ENCODE measurements at regions not wholly inside any gene's neighbourhood (a gene's known extent, or its start where the extent isn't known, plus 50 kb on each side); places are given as distances from the start of the nearest gene placed in this dataset.
"Not testable (repeated sequence)": the region's sequence is repeated elsewhere in the genome, so short reads cannot be mapped to it uniquely, and the experiment has no call there.

GRCh38 chrX:99988532-99988931 lies 421.5 kb downstream of the PCDH19 start:
- not testable (repeated sequence) for DNase-seq

- DNase-seq, result no peak
These were observed 436.4 kb downstream of the PCDH19 start for GRCh38 chrX:99973572-99974226.

GRCh38 chrX:99939883-99940232 lies 470.2 kb downstream of the PCDH19 start:
- no peak for DNase-seq

- DNase-seq, result not testable (repeated sequence)
These were observed 470.7 kb downstream of the PCDH19 start for GRCh38 chrX:99939206-99939882.

- DNase-seq, result no peak
These were observed 471.6 kb downstream of the PCDH19 start for GRCh38 chrX:99938464-99938863.

- DNase-seq, result no peak
These were observed 476.2 kb downstream of the PCDH19 start for GRCh38 chrX:99933865-99934264.

GRCh38 chrX:99914635-99915034 lies 495.4 kb downstream of the PCDH19 start:
- DNase-seq, result no peak

GRCh38 chrX:99913611-99914010 lies 496.5 kb downstream of the PCDH19 start:
- no peak for DNase-seq

- no peak for DNase-seq
These were observed 500.1 kb downstream of the PCDH19 start for GRCh38 chrX:99909946-99910345.

GRCh38 chrX:99901091-99901490 lies 509.0 kb downstream of the PCDH19 start:
- no peak for DNase-seq

- no peak for DNase-seq
These were observed 522.2 kb downstream of the PCDH19 start for GRCh38 chrX:99887918-99888317.

GRCh38 chrX:99857455-99857854 lies 552.6 kb downstream of the PCDH19 start:
- DNase-seq, result no peak

GRCh38 chrX:99833821-99834220 lies 576.3 kb downstream of the PCDH19 start:
- no peak for DNase-seq

- DNase-seq, result no peak
These were observed 589.9 kb downstream of the PCDH19 start for GRCh38 chrX:99820197-99820596.

- no peak for DNase-seq
These were observed 610.1 kb downstream of the PCDH19 start for GRCh38 chrX:99800016-99800415.

- DNase-seq, result no peak
These were observed 611.1 kb downstream of the PCDH19 start for GRCh38 chrX:99798936-99799335.

GRCh38 chrX:99795495-99795894 lies 614.6 kb downstream of the PCDH19 start:
- no peak for DNase-seq

GRCh38 chrX:99782516-99783040 lies 627.5 kb downstream of the PCDH19 start:
- no peak for DNase-seq

- DNase-seq, result no peak
These were observed 632.2 kb downstream of the PCDH19 start for GRCh38 chrX:99777912-99778311.

- DNase-seq, result no peak
These were observed 648.3 kb downstream of the PCDH19 start for GRCh38 chrX:99761731-99762130.

GRCh38 chrX:99752776-99753175 lies 657.3 kb downstream of the PCDH19 start:
- no peak for DNase-seq

- DNase-seq, result no peak
These were observed 659.4 kb downstream of the PCDH19 start for GRCh38 chrX:99750721-99751120.

GRCh38 chrX:99722094-99722493 lies 688.0 kb downstream of the PCDH19 start:
- no peak for DNase-seq

GRCh38 chrX:99719140-99719539 lies 690.9 kb downstream of the PCDH19 start:
- DNase-seq, result no peak

- no peak for DNase-seq
These were observed 692.4 kb downstream of the PCDH19 start for GRCh38 chrX:99717716-99718115.

Data from NCI-H345 (cell line).